B cell (primary cell): ENCODE measurements at regions not wholly inside any gene's neighbourhood (a gene's known extent, or its start where the extent isn't known, plus 50 kb on each side); places are given as distances from the start of the nearest gene placed in this dataset.

Experiments used
- ATAC-seq: fragments of 200-7000 bp; cut with Tn5 transposase; one replicate; pipeline ENCODE4 v1.10.0; 2021; ENCODE audit warnings: low read depth, mild to moderate bottlenecking, moderate number of reproducible peaks, moderate library complexity
- CTCF ChIA-PET: fragments of 350-600 bp; sonication (Branson Sonifier 250); formaldehyde crosslinking; loops from one replicate; lab custom pipeline; 2021; ENCODE audit warnings: antibody characterized with exemption, inconsistent platforms; lab: Charles Lee
- POLR2A ChIA-PET: fragments of 350-600 bp; sonication (Branson Sonifier 250); formaldehyde crosslinking; loops from one replicate; lab custom pipeline; 2021; ENCODE audit warnings: antibody characterized with exemption; lab: Charles Lee
- DNase-seq: peaks from one replicate; pipeline ENCODE4 v3.0.0; 2013
- H2AFZ ChIP-seq: 2 replicates; pipeline ENCODE4 v1.6.1; 2012; ENCODE audit warnings: mild to moderate bottlenecking, low read depth, low read length; ENCODE audit not compliant: insufficient read depth, poor library complexity, severe bottlenecking
- H3K27ac ChIP-seq, 2 donors: 1 replicate in 1 of 2; 2 replicates in 1 of 2; pipeline ENCODE4 v1.5.1; 2012 to 2013; ENCODE audit warnings: low read length in 2 of 2, mild to moderate bottlenecking in 2 of 2, moderate library complexity in 1 of 2
- H3K27me3 ChIP-seq, 4 experiments: fragments of 200-600 bp in 1 of 4; sonication (generic) in 1 of 4; replicated peaks in 1 of 4; 1 replicate in 2 of 4; 2 replicates in 2 of 4; pipeline versions ENCODE4 v1.6.1 to v1.7.0; 2013 to 2016; ENCODE audit warnings: low read length in 3 of 4, mild to moderate bottlenecking in 2 of 4, mixed read lengths in 1 of 4, moderate library complexity in 1 of 4; ENCODE audit not compliant: insufficient read depth in 4 of 4, control insufficient read depth in 3 of 4; ENCODE audit errors: control extremely low read depth in 1 of 4
- H3K36me3 ChIP-seq, 2 experiments: replicated peaks in 1 of 2; 1 replicate in 1 of 2; 2 replicates in 1 of 2; pipeline versions ENCODE4 v1.6.1 to v1.7.1; 2013; ENCODE audit warnings: low read length in 1 of 2; ENCODE audit not compliant: insufficient read depth in 2 of 2, control insufficient read depth in 1 of 2; ENCODE audit errors: control extremely low read depth in 1 of 2, extremely low read depth in 1 of 2
- H3K4me1 ChIP-seq, 2 donors: fragments of 200-600 bp in 1 of 2; sonication (generic) in 1 of 2; 1 replicate in 1 of 2; 2 replicates in 1 of 2; pipeline versions ENCODE4 v1.5.1 to v1.6.1; 2013 to 2017; ENCODE audit warnings: low read length in 2 of 2; ENCODE audit not compliant: control insufficient read depth in 2 of 2, insufficient read depth in 2 of 2
- H3K4me2 ChIP-seq: replicated peaks from 2 replicates; pipeline ENCODE3; 2012; ENCODE audit warnings: mild to moderate bottlenecking, low read depth, low read length; ENCODE audit not compliant: poor library complexity, severe bottlenecking
- H3K4me3 ChIP-seq, 5 experiments: fragments of 200-600 bp in 1 of 5; sonication (generic) in 1 of 5; 1 replicate in 3 of 5; 2 replicates in 2 of 5; pipeline versions ENCODE4 v1.5.1 to v1.7.0; 2011 to 2016; ENCODE audit warnings: low read length in 4 of 5, mild to moderate bottlenecking in 4 of 5, low read depth in 2 of 5, control low read depth in 1 of 5, moderate library complexity in 1 of 5; ENCODE audit not compliant: insufficient read depth in 1 of 5; ENCODE audit errors: control extremely low read depth in 1 of 5, extremely low read depth in 1 of 5
- H3K79me2 ChIP-seq: fragments of 200-600 bp; sonication (generic); one replicate; pipeline ENCODE4 v1.6.0; 2016; ENCODE audit warnings: low read length; ENCODE audit not compliant: control insufficient read depth, insufficient read depth
- H3K9ac ChIP-seq: fragments of 200-600 bp; sonication (generic); 2 replicates; pipeline ENCODE4 v1.6.1; 2017; ENCODE audit warnings: mild to moderate bottlenecking, low read length, moderate library complexity
- H3K9me3 ChIP-seq, 3 donors: one replicate each; pipeline versions ENCODE4 v1.6.1 to v1.7.1; 2013; ENCODE audit warnings: low read length in 2 of 3; ENCODE audit not compliant: control insufficient read depth in 2 of 3, insufficient read depth in 1 of 3; ENCODE audit errors: control extremely low read depth in 1 of 3
- H4K20me1 ChIP-seq: 2 replicates; pipeline ENCODE4 v1.6.0; 2012; ENCODE audit warnings: mild to moderate bottlenecking, low read length; ENCODE audit not compliant: insufficient read depth, control insufficient read depth, poor library complexity, severe bottlenecking
- H3K27ac Mint-ChIP-seq: one replicate; pipeline ENCODE4 v1.8.0; 2021; ENCODE audit warnings: mixed read lengths
- H3K27me3 Mint-ChIP-seq: one replicate; pipeline ENCODE4 v1.8.0; 2021; ENCODE audit warnings: mixed read lengths
- H3K4me1 Mint-ChIP-seq: one replicate; pipeline ENCODE4 v1.8.0; 2021; ENCODE audit warnings: mixed read lengths
- H3K4me3 Mint-ChIP-seq: one replicate; pipeline ENCODE4 v1.8.0; 2021; ENCODE audit warnings: mixed read lengths
- H3K9me3 Mint-ChIP-seq: one replicate; pipeline ENCODE4 v1.8.0; 2022; ENCODE audit warnings: mixed read lengths; ENCODE audit not compliant: insufficient read depth
- EZH2 ChIP-seq: IDR thresholded peaks from 2 replicates; pipeline ENCODE4 v1.6.1; 2012; ENCODE audit warnings: borderline replicate concordance, low read depth, mild to moderate bottlenecking, moderate library complexity, low read length; ENCODE audit not compliant: insufficient read depth, poor library complexity, severe bottlenecking
- WGBS: methylation state at CpG from one replicate; pipeline ENCODE4 v1.1.5; 2013; ENCODE audit warnings: missing lambda C conversion rate; ENCODE audit not compliant: insufficient coverage; 5-methylcytosine and 5-hydroxymethylcytosine counted together
- intact Hi-C: fragments of 100-400 bp; cut with micrococcal nuclease; formaldehyde crosslinking; loops from one replicate; pipeline ENCODE4 v1.10.0; 2022
- TF ChIP-seq, protein P1 (sequence below): fragments of 200-600 bp; IDR thresholded peaks from one replicate; pipeline ENCODE4 v1.8.0; 2022; ENCODE audit warnings: antibody characterized with exemption, mild to moderate bottlenecking

- H3K9ac ChIP-seq = no peak overlapping the region
- peaks cover 10% of the 10 kb centered on the region for H3K27me3 Mint-ChIP-seq
- no peak overlapping the region for H3K4me3 Mint-ChIP-seq
- ATAC-seq (no peak), DNase-seq (no peak)
- H3K36me3 ChIP-seq = no peaks in the 10 kb centered on the region
- intact Hi-C loops = no loop called here
- H3K27ac ChIP-seq = no peak overlapping the region
- H3K27ac Mint-ChIP-seq = no peak overlapping the region
- no peak overlapping the region for H3K4me3 ChIP-seq
- TF ChIP-seq, protein P1, sequence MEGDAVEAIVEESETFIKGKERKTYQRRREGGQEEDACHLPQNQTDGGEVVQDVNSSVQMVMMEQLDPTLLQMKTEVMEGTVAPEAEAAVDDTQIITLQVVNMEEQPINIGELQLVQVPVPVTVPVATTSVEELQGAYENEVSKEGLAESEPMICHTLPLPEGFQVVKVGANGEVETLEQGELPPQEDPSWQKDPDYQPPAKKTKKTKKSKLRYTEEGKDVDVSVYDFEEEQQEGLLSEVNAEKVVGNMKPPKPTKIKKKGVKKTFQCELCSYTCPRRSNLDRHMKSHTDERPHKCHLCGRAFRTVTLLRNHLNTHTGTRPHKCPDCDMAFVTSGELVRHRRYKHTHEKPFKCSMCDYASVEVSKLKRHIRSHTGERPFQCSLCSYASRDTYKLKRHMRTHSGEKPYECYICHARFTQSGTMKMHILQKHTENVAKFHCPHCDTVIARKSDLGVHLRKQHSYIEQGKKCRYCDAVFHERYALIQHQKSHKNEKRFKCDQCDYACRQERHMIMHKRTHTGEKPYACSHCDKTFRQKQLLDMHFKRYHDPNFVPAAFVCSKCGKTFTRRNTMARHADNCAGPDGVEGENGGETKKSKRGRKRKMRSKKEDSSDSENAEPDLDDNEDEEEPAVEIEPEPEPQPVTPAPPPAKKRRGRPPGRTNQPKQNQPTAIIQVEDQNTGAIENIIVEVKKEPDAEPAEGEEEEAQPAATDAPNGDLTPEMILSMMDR = no peak
- no peak for TF ChIP-seq EZH2
- H3K4me1 Mint-ChIP-seq = no peaks in the 10 kb centered on the region
- POLR2A ChIA-PET = no interaction called here
- no peak overlapping the region for H3K4me2 ChIP-seq
- no peaks in the 10 kb centered on the region for H3K9me3 ChIP-seq
- CTCF ChIA-PET = no interaction called here
- H4K20me1 ChIP-seq = no peaks in the 10 kb centered on the region
- WGBS = 100% methylated on average over 1 of the region's 7 CpGs
- H3K79me2 ChIP-seq = no peaks in the 10 kb centered on the region
- no peaks in the 10 kb centered on the region for H3K9me3 Mint-ChIP-seq
- no peak overlapping the region for H2AFZ ChIP-seq
- H3K27me3 ChIP-seq = peaks cover 0 to 4% (median 0%) of the 10 kb centered on the region in 4 experiments
- no peaks in the 10 kb centered on the region for H3K4me1 ChIP-seq
Measured at GRCh38 chr5:125970631-125971307, 452.4 kb upstream of the GRAMD2B start.

DNA sequence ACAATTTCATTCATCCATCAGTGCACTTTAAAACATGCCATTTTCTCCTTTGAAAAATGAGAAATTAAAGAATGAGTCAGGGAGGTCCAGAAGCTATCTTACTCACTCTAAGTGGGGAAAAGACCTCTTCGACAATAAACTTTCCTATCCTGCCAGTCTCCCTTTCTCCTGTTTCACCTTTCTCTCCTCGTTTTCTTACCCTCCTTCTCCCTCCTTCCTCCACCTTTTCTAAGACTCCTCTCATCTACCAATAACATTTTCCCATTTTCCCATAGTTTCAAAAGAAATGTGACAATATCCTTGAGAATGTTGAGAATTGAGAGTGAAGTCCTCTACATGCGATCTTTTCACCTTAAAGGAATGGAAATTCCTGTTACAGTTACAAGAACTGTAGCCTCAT lies 450.5 kb upstream of the GRAMD2B start:
- no CpG with 5 or more reads among the region's 3 CpGs for WGBS
- ChIA-PET POLR2A (no interaction called here), CTCF (no interaction called here)
- no peak overlapping the region for H3K4me3 Mint-ChIP-seq
- no peaks in the 10 kb centered on the region for H4K20me1 ChIP-seq
- H3K4me2 ChIP-seq = no peak overlapping the region
- peaks cover 0 to 4% (median 0%) of the 10 kb centered on the region in 4 experiments for H3K27me3 ChIP-seq
- no peaks in the 10 kb centered on the region for H3K4me1 ChIP-seq
- H3K27me3 Mint-ChIP-seq = peaks cover 7% of the 10 kb centered on the region
- no peaks in the 10 kb centered on the region for H3K9me3 Mint-ChIP-seq
- H3K27ac ChIP-seq = no peak overlapping the region
- TF ChIP-seq EZH2 = no peak
- TF ChIP-seq, protein P1 = no peak
- no peaks in the 10 kb centered on the region for H3K79me2 ChIP-seq
- no peak overlapping the region for H3K27ac Mint-ChIP-seq
- no peak overlapping the region for H3K4me3 ChIP-seq
- H3K4me1 Mint-ChIP-seq = no peaks in the 10 kb centered on the region
- ATAC-seq = no peak
- DNase-seq = no peak
- intact Hi-C loops = no loop called here
- H3K9me3 ChIP-seq = no peaks in the 10 kb centered on the region
- H2AFZ ChIP-seq = no peak overlapping the region
- H3K9ac ChIP-seq = no peak overlapping the region
- no peaks in the 10 kb centered on the region for H3K36me3 ChIP-seq
